Lung (tissue), 11 donors: ENCODE measurements at regions not wholly inside any gene's neighbourhood (a gene's known extent, or its start where the extent isn't known, plus 50 kb on each side); places are given as distances from the start of the nearest gene placed in this dataset.
A peak's percentile ranks its signal among the peaks of the same experiment; 100 is the strongest.
"Not testable (repeated sequence)": the region's sequence is repeated elsewhere in the genome, so short reads cannot be mapped to it uniquely, and the experiment has no call there.

Experiments
- ATAC-seq: fragments of 200-7000 bp; cut with Tn5 transposase; one replicate; pipeline ENCODE4 v1.9.1; 2020; ENCODE audit warnings: moderate number of reproducible peaks; ENCODE audit not compliant: insufficient read depth, low FRiP score
- DNase-seq, 3 donors: peaks; one replicate each; pipeline ENCODE4 v3.0.0-alpha.2; 2013 to 2017
- H3K27ac ChIP-seq, 2 donors: one replicate each; pipeline ENCODE4 v1.5.1; 2013; ENCODE audit warnings: mild to moderate bottlenecking in 2 of 2, moderate library complexity in 2 of 2, control low read depth in 1 of 2, inconsistent platforms in 1 of 2, low read depth in 1 of 2, low read length in 1 of 2
- H3K27me3 ChIP-seq, 3 donors: one replicate each; pipeline ENCODE4 v1.5.1; 2013; ENCODE audit warnings: low read length in 2 of 3; ENCODE audit not compliant: control insufficient read depth in 3 of 3, insufficient read depth in 3 of 3
- H3K36me3 ChIP-seq, 4 donors: one replicate each; pipeline ENCODE4 v1.5.1; 2013; ENCODE audit warnings: low read length in 4 of 4, mild to moderate bottlenecking in 1 of 4, moderate library complexity in 1 of 4; ENCODE audit not compliant: control insufficient read depth in 4 of 4, insufficient read depth in 4 of 4
- H3K4me1 ChIP-seq, 5 donors: one replicate each; pipeline ENCODE4 v1.5.1; 2013; ENCODE audit warnings: low read length in 5 of 5, mild to moderate bottlenecking in 2 of 5, moderate library complexity in 1 of 5; ENCODE audit not compliant: control insufficient read depth in 5 of 5, insufficient read depth in 5 of 5
- H3K4me3 ChIP-seq: one replicate; pipeline ENCODE4 v1.5.1; 2013; ENCODE audit warnings: mild to moderate bottlenecking, control low read depth, moderate library complexity
- H3K9ac ChIP-seq, 2 donors: one replicate each; pipeline ENCODE4 v1.5.1; 2013; ENCODE audit warnings: low read length in 2 of 2, control low read depth in 1 of 2; ENCODE audit not compliant: insufficient read depth in 1 of 2
- H3K9me3 ChIP-seq, 4 donors: one replicate each; pipeline ENCODE4 v1.5.1; 2013; ENCODE audit warnings: low read length in 3 of 4, mild to moderate bottlenecking in 1 of 4, moderate library complexity in 1 of 4; ENCODE audit not compliant: control insufficient read depth in 4 of 4, insufficient read depth in 3 of 4
- CTCF ChIP-seq: IDR thresholded peaks from 2 replicates; pipeline ENCODE4 v1.5.1; 2012; ENCODE audit warnings: mild to moderate bottlenecking; ENCODE audit errors: control extremely low read depth, extremely low read depth
- WGBS, 2 donors: extraction: QIAGEN DNeasy Blood & Tissue Kit; methylation state at CpG; one replicate each; pipeline ENCODE4 v1.1.7; 2013; 5-methylcytosine and 5-hydroxymethylcytosine counted together
- donor health status: control.
- donor health status: control.
- donor health status: Bipolar disorder and iron deficiency.
- donor health status: healthy.
- donor health status: DM: yes; HTN: yes; CAD: no.

GRCh38 chr15:100732211-100733055 lies 130.0 kb downstream of the ASB7 start:
- Histone ChIP-seq H3K4me3 (no peak overlapping the region), H3K4me1 (peaks cover 0 to 12% (median 4%) of the 10 kb centered on the region in 5 donors), H3K36me3 (no peaks in the 10 kb centered on the region), H3K9me3 (no peaks in the 10 kb centered on the region), H3K9ac (no peak overlapping the region), H3K27me3 (no peaks in the 10 kb centered on the region), H3K27ac (no peak overlapping the region)
- no peak for ATAC-seq
- no peak for DNase-seq
- 76 to 82% methylated on average over 7 of the region's 7 CpGs for WGBS, 2 donors
- no peak for TF ChIP-seq CTCF

- no peaks in the 10 kb centered on the region for H3K9me3 ChIP-seq
- H3K36me3 ChIP-seq = no peaks in the 10 kb centered on the region
- no peak overlapping the region for H3K27ac ChIP-seq
- H3K9ac ChIP-seq = no peak overlapping the region
- no peak overlapping the region for H3K4me3 ChIP-seq
- 48 to 58% methylated on average over 8 of the region's 8 CpGs for WGBS, 2 donors
- no peak for TF ChIP-seq CTCF
- H3K27me3 ChIP-seq = no peaks in the 10 kb centered on the region
- DNase-seq = peak; percentile 45 to 52 (median 52)
- H3K4me1 ChIP-seq = peaks cover 0 to 12% (median 4%) of the 10 kb centered on the region in 5 donors
- ATAC-seq = no peak
These were observed 130.9 kb downstream of the ASB7 start for GRCh38 chr15:100733101-100733842.

- H3K27me3 ChIP-seq, H3K27ac ChIP-seq, H3K9me3 ChIP-seq, ATAC-seq, H3K36me3 ChIP-seq, DNase-seq, H3K9ac ChIP-seq, H3K4me3 ChIP-seq: not testable (repeated sequence)
- WGBS, 2 donors = 56 to 95% methylated on average over 3 of the region's 3 CpGs
- peaks cover 0 to 12% (median 4%) of the 10 kb centered on the region in 5 donors for H3K4me1 ChIP-seq
These were observed 131.4 kb downstream of the ASB7 start for GRCh38 chr15:100733843-100734185.

- 94 to 99% methylated on average over 5 of the region's 5 CpGs for WGBS, 2 donors
- no peak overlapping the region for H3K4me3 ChIP-seq
- no peak overlapping the region for H3K9ac ChIP-seq
- no peak for TF ChIP-seq CTCF
- H3K27me3 ChIP-seq = no peaks in the 10 kb centered on the region
- no peak for DNase-seq
- H3K9me3 ChIP-seq = no peaks in the 10 kb centered on the region
- H3K27ac ChIP-seq = no peak overlapping the region
- H3K36me3 ChIP-seq = no peaks in the 10 kb centered on the region
- H3K4me1 ChIP-seq = peaks cover 0 to 14% (median 4%) of the 10 kb centered on the region in 5 donors
- ATAC-seq = no peak
These were observed 132.2 kb downstream of the ASB7 start for GRCh38 chr15:100734586-100734985.
